ENCODE measurements at regions not wholly inside any gene's neighbourhood (a gene's known extent, or its start where the extent isn't known, plus 50 kb on each side); places are given as distances from the start of the nearest gene placed in this dataset.
"Not testable (repeated sequence)": the region's sequence is repeated elsewhere in the genome, so short reads cannot be mapped to it uniquely, and the experiment has no call there.

- Mint-ChIP-seq H3K4me3 (no peak overlapping the region), H3K27me3 (peaks cover 2% of the 10 kb centered on the region), H3K9me3 (ENCODE audit: low read depth) (no peaks in the 10 kb centered on the region), H3K4me1 (peaks cover 35% of the 10 kb centered on the region), H3K36me3 (ENCODE audit: low read depth) (peaks cover 3% of the 10 kb centered on the region), H3K27ac (no peak overlapping the region)
- DNase-seq (no peak), ATAC-seq (no peak)
- ChIA-PET CTCF (no interaction called here), POLR2A (no interaction called here)
- intact Hi-C loops (cut with DNase I, micrococcal nuclease) = loop anchor here in 1 of 2 experiments (5.0 kb wide), 1 partner anchor 117 kb away; no protein-coding TSS in a partner anchor
Measured at GRCh38 chr10:47164126-47164799, 135.7 kb upstream of the GDF10 start.

- Mint-ChIP-seq H3K27ac (peak overlapping the region; percentile 87), H3K27me3 (peaks cover 2% of the 10 kb centered on the region), H3K36me3 (ENCODE audit: low read depth) (peaks cover 3% of the 10 kb centered on the region), H3K4me3 (no peak overlapping the region), H3K4me1 (peaks cover 35% of the 10 kb centered on the region), H3K9me3 (ENCODE audit: low read depth) (no peaks in the 10 kb centered on the region)
- ChIA-PET CTCF (interaction anchor here (1.4 kb wide), 1 partner anchor 147 kb away, joined by 4 read pairs; no protein-coding TSS in a partner anchor), POLR2A (no interaction called here)
- intact Hi-C loops (cut with DNase I, micrococcal nuclease) = loop anchor here (5.0 kb wide), 3 partner anchors 93 to 117 kb away; no protein-coding TSS in a partner anchor
- DNase-seq (peak; percentile 25), ATAC-seq (no peak)
Measured at GRCh38 chr10:47164800-47165128, 135.2 kb upstream of the GDF10 start.

DNA sequence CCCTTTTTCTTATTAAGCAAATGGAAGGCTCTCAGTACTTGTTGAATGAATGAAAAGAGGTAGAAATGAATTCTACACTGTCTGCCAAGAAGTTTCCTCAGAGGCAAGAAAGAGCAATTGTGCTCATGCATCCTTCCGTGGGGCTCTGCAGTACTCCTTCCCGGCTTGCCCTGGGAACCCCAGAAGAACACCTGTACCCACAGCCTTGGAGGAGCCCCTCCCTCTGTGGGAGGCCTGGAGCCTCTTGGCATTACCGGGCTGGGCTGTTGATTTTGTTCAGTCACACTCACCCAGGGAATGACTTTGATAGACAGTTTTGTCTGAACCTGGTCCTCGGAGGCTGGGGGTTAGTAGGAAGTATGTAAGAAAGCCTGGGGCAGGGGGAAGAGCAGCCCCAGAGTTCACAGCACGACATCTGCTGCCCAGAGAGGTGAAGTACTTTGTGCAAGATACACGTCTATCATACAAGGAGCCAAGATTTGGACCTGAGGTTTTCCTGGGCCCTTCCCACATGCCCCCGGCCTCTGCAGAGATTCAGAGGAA, 134.8 kb upstream of the GDF10 start:
- ChIA-PET CTCF (interaction anchor here (0.8 to 1.9 kb wide), 3 partner anchors 118 to 147 kb away, joined by 3 to 6 read pairs (median 4); no protein-coding TSS in a partner anchor), POLR2A (no interaction called here)
- Mint-ChIP-seq H3K27ac (peak overlapping the region; percentile 87), H3K27me3 (peaks cover 2% of the 10 kb centered on the region), H3K9me3 (ENCODE audit: low read depth) (no peaks in the 10 kb centered on the region), H3K36me3 (ENCODE audit: low read depth) (peaks cover 3% of the 10 kb centered on the region), H3K4me1 (peaks cover 35% of the 10 kb centered on the region), H3K4me3 (peak overlapping the region; percentile 62)
- intact Hi-C loops (cut with DNase I, micrococcal nuclease) = loop anchor here (5.0 kb wide), 2 partner anchors 92 to 97 kb away; no protein-coding TSS in a partner anchor
- ATAC-seq (peak; percentile 45), DNase-seq (no peak)

- peak overlapping the region; percentile 62 for H3K4me3 Mint-ChIP-seq
- ChIA-PET CTCF (interaction anchor here (0.7 to 1.9 kb wide), 7 partner anchors 9 to 146 kb away, joined by 3 to 8 read pairs (median 4); no protein-coding TSS in a partner anchor), POLR2A (no interaction called here)
- no peaks in the 10 kb centered on the region for H3K9me3 Mint-ChIP-seq (ENCODE audit: low read depth)
- ATAC-seq (peak; percentile 65), DNase-seq (peak; percentile 55)
- H3K27ac Mint-ChIP-seq = peak overlapping the region; percentile 87
- intact Hi-C loops (cut with DNase I, micrococcal nuclease) = loop anchor here (5.0 kb wide), 2 partner anchors 91 to 96 kb away; no protein-coding TSS in a partner anchor
- H3K4me1 Mint-ChIP-seq = peaks cover 34% of the 10 kb centered on the region
- peaks cover 3% of the 10 kb centered on the region for H3K36me3 Mint-ChIP-seq (ENCODE audit: low read depth)
- H3K27me3 Mint-ChIP-seq = peaks cover 1% of the 10 kb centered on the region
Measured at GRCh38 chr10:47165711-47166404, 134.1 kb upstream of the GDF10 start.

DNA sequence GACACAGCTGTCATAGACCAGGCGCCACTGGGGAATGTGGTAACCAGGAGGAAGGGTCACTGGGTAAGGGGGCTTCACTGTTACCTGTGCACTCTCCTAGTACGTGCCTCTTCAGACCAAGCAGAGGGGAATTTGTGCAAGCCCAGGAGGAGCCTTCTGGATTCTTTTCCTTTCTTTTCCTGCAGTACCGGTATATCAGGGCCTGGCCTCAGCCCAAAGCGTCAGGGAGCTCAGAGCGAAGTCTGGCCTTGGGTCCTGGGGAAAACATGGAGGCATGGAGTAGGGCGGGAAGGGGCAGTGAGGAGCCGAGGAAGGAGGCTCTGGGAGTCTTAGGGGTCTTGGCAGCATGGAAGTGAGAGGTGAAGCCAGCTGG, 133.6 kb upstream of the GDF10 start:
- H3K36me3 Mint-ChIP-seq (ENCODE audit: low read depth) = peaks cover 3% of the 10 kb centered on the region
- no peaks in the 10 kb centered on the region for H3K9me3 Mint-ChIP-seq (ENCODE audit: low read depth)
- no peak for DNase-seq
- peak overlapping the region; percentile 87 for H3K27ac Mint-ChIP-seq
- ChIA-PET CTCF (interaction anchor here (0.7 to 1.9 kb wide), 6 partner anchors 9 to 119 kb away, joined by 3 to 8 read pairs (median 4); no protein-coding TSS in a partner anchor), POLR2A (interaction anchor here (0.9 kb wide), 1 partner anchor 145 kb away, joined by 3 read pairs; no protein-coding TSS in a partner anchor)
- peaks cover 29% of the 10 kb centered on the region for H3K4me1 Mint-ChIP-seq
- ATAC-seq = no peak
- H3K4me3 Mint-ChIP-seq = no peak overlapping the region
- intact Hi-C loops (cut with DNase I, micrococcal nuclease) = loop anchor here (5.0 kb wide), 2 partner anchors 91 to 96 kb away; no protein-coding TSS in a partner anchor
- H3K27me3 Mint-ChIP-seq = no peaks in the 10 kb centered on the region

DNA sequence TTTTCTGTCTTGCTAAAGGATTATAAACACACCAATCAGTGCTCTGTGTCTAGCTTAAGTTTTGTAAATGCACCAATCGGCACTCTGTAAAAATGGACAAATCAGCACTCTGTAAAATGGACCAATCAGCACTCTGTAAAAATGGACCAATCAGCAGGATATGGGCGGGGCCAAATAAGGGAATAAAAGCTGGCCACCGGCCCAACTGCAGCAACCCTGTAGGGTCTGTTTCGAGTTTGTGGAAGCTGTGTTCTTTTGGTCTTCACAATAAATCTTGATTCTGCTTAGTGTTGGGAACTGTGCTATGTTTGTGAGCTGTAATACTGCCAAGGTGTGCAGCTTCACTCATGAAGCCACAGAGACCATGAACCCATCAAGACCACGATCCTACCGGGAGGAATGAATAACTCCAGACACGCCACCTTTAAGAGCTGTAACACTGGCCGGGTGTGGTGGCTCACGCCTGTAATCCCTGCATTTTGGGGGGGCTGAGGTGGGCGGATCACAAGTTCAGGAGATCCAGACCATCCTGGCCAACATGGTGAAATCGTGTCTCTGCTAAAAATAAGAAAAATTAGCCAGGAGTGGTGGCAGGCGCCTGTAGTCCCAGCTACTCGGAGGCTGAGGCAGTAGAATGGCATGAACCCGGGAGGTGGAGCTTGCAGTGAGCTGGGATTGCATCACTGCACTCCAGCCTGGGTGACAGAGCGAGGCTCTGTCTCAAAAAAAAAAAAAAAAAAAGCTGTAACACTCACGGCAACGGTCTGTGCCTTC, 133.0 kb upstream of the GDF10 start:
- intact Hi-C loops (cut with DNase I, micrococcal nuclease) = loop anchor here (5.0 kb wide), 2 partner anchors 90 to 95 kb away; no protein-coding TSS in a partner anchor
- POLR2A ChIA-PET = interaction anchor here (0.9 kb wide), 1 partner anchor 145 kb away, joined by 3 read pairs; no protein-coding TSS in a partner anchor

GRCh38 chr10:47167591-47167990, 132.4 kb upstream of the GDF10 start:
- DNase-seq (no peak), ATAC-seq (no peak)
- Mint-ChIP-seq H3K4me1 (peaks cover 26% of the 10 kb centered on the region), H3K27ac (no peak overlapping the region), H3K36me3 (ENCODE audit: low read depth) (peaks cover 3% of the 10 kb centered on the region), H3K9me3 (ENCODE audit: low read depth) (no peaks in the 10 kb centered on the region), H3K27me3 (no peaks in the 10 kb centered on the region), H3K4me3 (no peak overlapping the region)
- CTCF ChIA-PET = interaction anchor here (1.0 to 1.9 kb wide), 3 partner anchors 11 to 94 kb away, joined by 3 to 8 read pairs (median 4); no protein-coding TSS in a partner anchor
- intact Hi-C loops (cut with DNase I, micrococcal nuclease) = loop anchor here (5.0 kb wide), 2 partner anchors 90 to 95 kb away; no protein-coding TSS in a partner anchor
- POLR2A ChIA-PET = no interaction called here

More for the DNA sequence above, 133.0 kb upstream of the GDF10 start:
- not testable (repeated sequence) for H3K27me3 Mint-ChIP-seq; DNase-seq; H3K36me3 Mint-ChIP-seq (ENCODE audit: low read depth); H3K4me3 Mint-ChIP-seq; ATAC-seq; H3K9me3 Mint-ChIP-seq (ENCODE audit: low read depth)
- peaks cover 26% of the 10 kb centered on the region for H3K4me1 Mint-ChIP-seq
- H3K27ac Mint-ChIP-seq = peak overlapping the region; percentile 53
- CTCF ChIA-PET = interaction anchor here (0.7 to 1.9 kb wide), 6 partner anchors 10 to 121 kb away, joined by 3 to 8 read pairs (median 4); no protein-coding TSS in a partner anchor

- Mint-ChIP-seq H3K9me3 (ENCODE audit: low read depth) (no peaks in the 10 kb centered on the region), H3K36me3 (ENCODE audit: low read depth) (peaks cover 3% of the 10 kb centered on the region), H3K27me3 (no peaks in the 10 kb centered on the region), H3K4me3 (no peak overlapping the region), H3K4me1 (peaks cover 23% of the 10 kb centered on the region), H3K27ac (no peak overlapping the region)
- ChIA-PET POLR2A (no interaction called here), CTCF (interaction anchor here (0.7 to 0.8 kb wide), 2 partner anchors 10 to 13 kb away, joined by 3 read pairs; no protein-coding TSS in a partner anchor)
- intact Hi-C loops (cut with DNase I, micrococcal nuclease) = loop anchor here (2.0 to 5.0 kb wide), 3 partner anchors 13 to 93 kb away; no protein-coding TSS in a partner anchor
- DNase-seq (no peak), ATAC-seq (no peak)
Measured at GRCh38 chr10:47169581-47169980, 130.4 kb upstream of the GDF10 start.

DNA sequence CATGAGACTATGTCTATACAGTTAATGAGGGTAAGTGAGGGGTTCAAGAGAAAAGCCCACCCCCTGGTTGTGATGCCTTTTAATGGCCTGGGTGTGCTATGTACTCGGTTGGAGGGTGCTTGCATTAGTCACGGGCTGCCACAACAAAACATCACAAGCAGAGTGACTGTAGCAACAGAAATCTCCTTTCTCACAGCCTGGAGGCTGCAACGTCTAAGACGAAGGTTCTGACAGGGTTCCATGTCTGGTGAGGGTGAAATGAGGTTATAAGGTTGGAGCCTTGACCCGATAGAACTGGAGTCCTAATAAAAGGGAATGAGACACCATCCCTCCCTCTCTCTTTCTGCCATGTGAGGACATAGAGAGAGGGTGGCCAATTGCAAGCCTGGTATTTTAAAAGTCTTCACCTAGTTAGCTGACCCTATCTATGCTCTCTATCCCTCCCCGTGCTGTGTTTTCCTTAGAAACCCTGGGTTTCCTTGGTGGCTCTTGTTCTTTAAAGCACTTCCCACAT, 126.0 kb upstream of the GDF10 start:
- ChIA-PET CTCF (interaction anchor here (1.2 kb wide), 1 partner anchor 21 kb away, joined by 3 read pairs; no protein-coding TSS in a partner anchor), POLR2A (no interaction called here)
- Mint-ChIP-seq H3K27me3 (no peaks in the 10 kb centered on the region), H3K4me3 (no peak overlapping the region), H3K9me3 (ENCODE audit: low read depth) (no peaks in the 10 kb centered on the region), H3K4me1 (no peaks in the 10 kb centered on the region), H3K27ac (no peak overlapping the region), H3K36me3 (ENCODE audit: low read depth) (no peaks in the 10 kb centered on the region)
- ATAC-seq (no peak), DNase-seq (no peak)
- intact Hi-C loops (cut with DNase I, micrococcal nuclease) = no loop called here

- Mint-ChIP-seq H3K4me3 (no peak overlapping the region), H3K27me3 (no peaks in the 10 kb centered on the region), H3K36me3 (ENCODE audit: low read depth) (no peaks in the 10 kb centered on the region), H3K4me1 (no peaks in the 10 kb centered on the region), H3K9me3 (ENCODE audit: low read depth) (no peaks in the 10 kb centered on the region), H3K27ac (no peak overlapping the region)
- no peak for DNase-seq
- CTCF ChIA-PET = interaction anchor here (0.6 kb wide), 2 partner anchors 18 to 1065 kb away, joined by 3 read pairs; no protein-coding TSS in a partner anchor
- intact Hi-C loops (cut with DNase I, micrococcal nuclease) = loop anchor here in 1 of 2 experiments (2.0 kb wide), 1 partner anchor 21 kb away; no protein-coding TSS in a partner anchor
- POLR2A ChIA-PET = no interaction called here
- ATAC-seq = no peak
Measured at GRCh38 chr10:47175181-47176123, 124.5 kb upstream of the GDF10 start.
